K562 (cell line): ENCODE measurements at regions not wholly inside any gene's neighbourhood (a gene's known extent, or its start where the extent isn't known, plus 50 kb on each side); places are given as distances from the start of the nearest gene placed in this dataset.

Experiments
- EHMT2 ChIP-seq: fragments of 450-650 bp; IDR thresholded peaks from 2 replicates; pipeline ENCODE4 v1.6.1; 2018; ENCODE audit warnings: antibody characterized with exemption
- ESRRA ChIP-seq: fragments of 450-650 bp; IDR thresholded peaks from 2 replicates; pipeline ENCODE4 v1.6.1; 2014; ENCODE audit warnings: low read depth, mild to moderate bottlenecking, moderate library complexity, borderline replicate concordance
- EZH2 ChIP-seq: IDR thresholded peaks from 2 replicates; pipeline ENCODE4 v1.6.1; 2012; ENCODE audit warnings: low read depth, mild to moderate bottlenecking, inconsistent platforms, low read length, borderline replicate concordance
- FOXA3 ChIP-seq, 2 experiments: fragments of 450-650 bp in 1 of 2; sonication (generic) in 1 of 2; formaldehyde crosslinking; IDR thresholded peaks in 1 of 2; conservative IDR thresholded peaks in 1 of 2; 2 replicates each; pipeline versions ENCODE4 v1.4.0 to v1.8.0; 2020 to 2022; ENCODE audit warnings: mild to moderate bottlenecking in 2 of 2, missing genetic modification reagents in 1 of 2
- PML ChIP-seq: IDR thresholded peaks from 2 replicates; pipeline ENCODE4 v1.6.1; 2012; ENCODE audit warnings: low read length, inconsistent platforms
- POLR2A ChIP-seq: fragments of 450-650 bp; conservative IDR thresholded peaks from 2 replicates; pipeline ENCODE4 v1.6.1; 2016
- PTTG1 ChIP-seq: fragments of 450-650 bp; IDR thresholded peaks from 2 replicates; pipeline ENCODE4 v1.6.1; 2016; ENCODE audit warnings: low read depth, mild to moderate bottlenecking, missing genetic modification characterization, missing compliant biosample characterization
- STAT5B ChIP-seq: fragments of 250-450 bp; sonication (Bioruptor Pico); IDR thresholded peaks from 2 replicates; pipeline ENCODE4 v1.8.0; 2021; ENCODE audit warnings: mild to moderate bottlenecking, inconsistent platforms
- U2AF1 ChIP-seq: fragments of 200-400 bp; formaldehyde crosslinking; optimal IDR thresholded peaks from 2 replicates; pipeline ENCODE3; 2017; ENCODE audit warnings: mild to moderate bottlenecking, low read depth, low read length, moderate library complexity
- YBX1 ChIP-seq: fragments of 450-650 bp; IDR thresholded peaks from 2 replicates; pipeline ENCODE4 v1.7.1; 2016; ENCODE audit warnings: mild to moderate bottlenecking
- TF ChIP-seq, protein P1 (sequence below): sonication (generic); formaldehyde crosslinking; IDR thresholded peaks from 2 replicates; pipeline ENCODE4 v1.8.0; 2022; ENCODE audit warnings: mild to moderate bottlenecking, missing genetic modification reagents
- TF ChIP-seq, protein P2 (sequence below), 3 experiments: IDR thresholded peaks in 2 of 3; conservative IDR thresholded peaks in 1 of 3; 2 replicates each; pipeline ENCODE4 v1.5.1; 2011 to 2012; ENCODE audit warnings: low read length in 3 of 3, mild to moderate bottlenecking in 3 of 3, control low read depth in 2 of 3, improper control_type of control experiment in 1 of 3, inconsistent platforms in 1 of 3, low read depth in 1 of 3, mixed read lengths in 1 of 3, moderate library complexity in 1 of 3; ENCODE audit not compliant: insufficient read depth in 2 of 3
- TF ChIP-seq, protein P3 (sequence below): fragments of 450-650 bp; formaldehyde crosslinking; IDR thresholded peaks from 2 replicates; pipeline ENCODE4 v1.4.0; 2020; ENCODE audit warnings: mild to moderate bottlenecking, moderate library complexity
- TF ChIP-seq, protein P4 (sequence below): fragments of 450-650 bp; IDR thresholded peaks from 2 replicates; pipeline ENCODE4 v1.6.1; 2016

DNA sequence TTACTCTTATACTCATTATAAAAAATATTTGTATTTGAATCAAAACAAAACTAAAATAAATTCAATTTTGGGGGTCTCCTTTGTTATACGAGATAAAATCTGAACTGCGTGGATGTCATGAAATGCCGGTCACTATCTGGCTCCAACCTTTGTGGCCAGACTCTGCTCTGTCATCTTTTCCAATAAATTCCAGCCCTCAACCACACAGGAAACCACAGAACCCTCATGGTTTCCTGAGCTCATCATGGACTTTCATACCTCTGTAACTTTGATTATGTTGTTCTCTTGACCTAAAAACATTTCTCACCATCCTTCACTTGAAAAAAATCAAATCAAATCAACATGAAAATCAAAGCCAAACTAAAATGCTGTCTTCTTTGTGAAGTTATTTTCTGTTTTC is 724.7 kb downstream of the METTL4 start:
- TF ChIP-seq STAT5B (CRISPR knock-in tag) (no peak), PTTG1 (tag) (no peak), FOXA3 (CRISPR knock-in tag; conservative IDR thresholded peaks at IDR 0.05 in 1 of 2, IDR thresholded peaks at IDR 0.05 in 1 of 2) (no peak), YBX1 (no peak), PML (no peak), POLR2A (no peak), EHMT2 (no peak), U2AF1 (no peak), ESRRA (no peak), EZH2 (no peak)
- TF ChIP-seq, protein P1, sequence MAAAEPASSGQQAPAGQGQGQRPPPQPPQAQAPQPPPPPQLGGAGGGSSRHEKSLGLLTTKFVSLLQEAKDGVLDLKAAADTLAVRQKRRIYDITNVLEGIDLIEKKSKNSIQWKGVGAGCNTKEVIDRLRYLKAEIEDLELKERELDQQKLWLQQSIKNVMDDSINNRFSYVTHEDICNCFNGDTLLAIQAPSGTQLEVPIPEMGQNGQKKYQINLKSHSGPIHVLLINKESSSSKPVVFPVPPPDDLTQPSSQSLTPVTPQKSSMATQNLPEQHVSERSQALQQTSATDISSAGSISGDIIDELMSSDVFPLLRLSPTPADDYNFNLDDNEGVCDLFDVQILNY (CRISPR knock-in tag): no peak
- TF ChIP-seq, protein P2, sequence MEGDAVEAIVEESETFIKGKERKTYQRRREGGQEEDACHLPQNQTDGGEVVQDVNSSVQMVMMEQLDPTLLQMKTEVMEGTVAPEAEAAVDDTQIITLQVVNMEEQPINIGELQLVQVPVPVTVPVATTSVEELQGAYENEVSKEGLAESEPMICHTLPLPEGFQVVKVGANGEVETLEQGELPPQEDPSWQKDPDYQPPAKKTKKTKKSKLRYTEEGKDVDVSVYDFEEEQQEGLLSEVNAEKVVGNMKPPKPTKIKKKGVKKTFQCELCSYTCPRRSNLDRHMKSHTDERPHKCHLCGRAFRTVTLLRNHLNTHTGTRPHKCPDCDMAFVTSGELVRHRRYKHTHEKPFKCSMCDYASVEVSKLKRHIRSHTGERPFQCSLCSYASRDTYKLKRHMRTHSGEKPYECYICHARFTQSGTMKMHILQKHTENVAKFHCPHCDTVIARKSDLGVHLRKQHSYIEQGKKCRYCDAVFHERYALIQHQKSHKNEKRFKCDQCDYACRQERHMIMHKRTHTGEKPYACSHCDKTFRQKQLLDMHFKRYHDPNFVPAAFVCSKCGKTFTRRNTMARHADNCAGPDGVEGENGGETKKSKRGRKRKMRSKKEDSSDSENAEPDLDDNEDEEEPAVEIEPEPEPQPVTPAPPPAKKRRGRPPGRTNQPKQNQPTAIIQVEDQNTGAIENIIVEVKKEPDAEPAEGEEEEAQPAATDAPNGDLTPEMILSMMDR (IDR thresholded peaks at IDR 0.05 in 2 of 3, conservative IDR thresholded peaks at IDR 0.05 in 1 of 3; ENCODE audit: insufficient read depth in 2 of 3, low read depth in 1 of 3, low read length in 3 of 3): no peak
- TF ChIP-seq, protein P3, sequence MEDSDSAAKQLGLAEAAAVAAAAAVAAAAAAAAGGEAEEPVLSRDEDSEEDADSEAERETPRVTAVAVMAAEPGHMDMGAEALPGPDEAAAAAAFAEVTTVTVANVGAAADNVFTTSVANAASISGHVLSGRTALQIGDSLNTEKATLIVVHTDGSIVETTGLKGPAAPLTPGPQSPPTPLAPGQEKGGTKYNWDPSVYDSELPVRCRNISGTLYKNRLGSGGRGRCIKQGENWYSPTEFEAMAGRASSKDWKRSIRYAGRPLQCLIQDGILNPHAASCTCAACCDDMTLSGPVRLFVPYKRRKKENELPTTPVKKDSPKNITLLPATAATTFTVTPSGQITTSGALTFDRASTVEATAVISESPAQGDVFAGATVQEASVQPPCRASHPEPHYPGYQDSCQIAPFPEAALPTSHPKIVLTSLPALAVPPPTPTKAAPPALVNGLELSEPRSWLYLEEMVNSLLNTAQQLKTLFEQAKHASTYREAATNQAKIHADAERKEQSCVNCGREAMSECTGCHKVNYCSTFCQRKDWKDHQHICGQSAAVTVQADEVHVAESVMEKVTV (CRISPR knock-in tag): no peak
- TF ChIP-seq, protein P4, sequence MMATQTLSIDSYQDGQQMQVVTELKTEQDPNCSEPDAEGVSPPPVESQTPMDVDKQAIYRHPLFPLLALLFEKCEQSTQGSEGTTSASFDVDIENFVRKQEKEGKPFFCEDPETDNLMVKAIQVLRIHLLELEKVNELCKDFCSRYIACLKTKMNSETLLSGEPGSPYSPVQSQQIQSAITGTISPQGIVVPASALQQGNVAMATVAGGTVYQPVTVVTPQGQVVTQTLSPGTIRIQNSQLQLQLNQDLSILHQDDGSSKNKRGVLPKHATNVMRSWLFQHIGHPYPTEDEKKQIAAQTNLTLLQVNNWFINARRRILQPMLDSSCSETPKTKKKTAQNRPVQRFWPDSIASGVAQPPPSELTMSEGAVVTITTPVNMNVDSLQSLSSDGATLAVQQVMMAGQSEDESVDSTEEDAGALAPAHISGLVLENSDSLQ: no peak
